Liver (tissue), 8 donors: ENCODE measurements at regions not wholly inside any gene's neighbourhood (a gene's known extent, or its start where the extent isn't known, plus 50 kb on each side); places are given as distances from the start of the nearest gene placed in this dataset.

Source experiments
- DNase-seq: peaks from one replicate; pipeline ENCODE4 v3.0.0-alpha.2; 2017; ENCODE audit warnings: low spot score
- H3K27ac ChIP-seq, 2 donors: one replicate each; pipeline ENCODE4 v1.7.0; 2013; ENCODE audit warnings: inconsistent platforms in 2 of 2, low read length in 2 of 2, control low read depth in 1 of 2, low read depth in 1 of 2, mild to moderate bottlenecking in 1 of 2
- H3K27me3 ChIP-seq, 4 donors: one replicate each; pipeline versions ENCODE4 v1.6.1 to v1.7.0; 2013; ENCODE audit warnings: low read length in 3 of 4, inconsistent platforms in 1 of 4, mild to moderate bottlenecking in 1 of 4, moderate library complexity in 1 of 4; ENCODE audit not compliant: control insufficient read depth in 4 of 4, insufficient read depth in 4 of 4
- H3K36me3 ChIP-seq, 4 donors: one replicate each; pipeline versions ENCODE4 v1.6.1 to v1.7.0; 2013; ENCODE audit warnings: low read length in 3 of 4, mild to moderate bottlenecking in 3 of 4, low read depth in 1 of 4, moderate library complexity in 1 of 4; ENCODE audit not compliant: control insufficient read depth in 4 of 4, insufficient read depth in 3 of 4
- H3K4me1 ChIP-seq, 4 donors: one replicate each; pipeline versions ENCODE4 v1.6.1 to v1.7.0; 2013; ENCODE audit warnings: low read length in 3 of 4, mild to moderate bottlenecking in 3 of 4, moderate library complexity in 1 of 4; ENCODE audit not compliant: control insufficient read depth in 4 of 4, insufficient read depth in 4 of 4
- H3K4me3 ChIP-seq, 3 donors: one replicate each; pipeline versions ENCODE4 v1.6.1 to v1.7.0; 2013; ENCODE audit warnings: low read length in 3 of 3, control low read depth in 1 of 3, low read depth in 1 of 3, mild to moderate bottlenecking in 1 of 3
- H3K9ac ChIP-seq, 2 donors: one replicate each; pipeline ENCODE4 v1.7.0; 2013; ENCODE audit warnings: low read length in 2 of 2, mild to moderate bottlenecking in 2 of 2, moderate library complexity in 2 of 2, control low read depth in 1 of 2, low read depth in 1 of 2
- H3K9me3 ChIP-seq, 4 donors: one replicate each; pipeline versions ENCODE4 v1.6.1 to v1.7.0; 2013; ENCODE audit warnings: low read length in 3 of 4; ENCODE audit not compliant: control insufficient read depth in 4 of 4
- CTCF ChIP-seq: fragments of 150-350 bp; IDR thresholded peaks from 2 replicates; pipeline ENCODE4 v1.5.1; 2017; ENCODE audit warnings: improper control_type of control experiment, low read depth, low read length; ENCODE audit not compliant: missing input control
- EGR1 ChIP-seq, 2 donors: IDR thresholded peaks; 2 replicates each; pipeline ENCODE4 v1.6.1; 2016 to 2018; ENCODE audit warnings: antibody characterized with exemption in 2 of 2, low read depth in 2 of 2
- FOXA1 ChIP-seq: IDR thresholded peaks from 2 replicates; pipeline ENCODE4 v1.6.1; 2016; ENCODE audit warnings: antibody characterized with exemption
- FOXA2 ChIP-seq: IDR thresholded peaks from 2 replicates; pipeline ENCODE4 v1.6.1; 2016; ENCODE audit warnings: antibody characterized with exemption
- GABPA ChIP-seq, 2 donors: IDR thresholded peaks in 1 of 2; conservative IDR thresholded peaks in 1 of 2; 2 replicates each; pipeline ENCODE4 v1.6.1; 2016; ENCODE audit warnings: antibody characterized with exemption in 2 of 2, mild to moderate bottlenecking in 1 of 2, moderate library complexity in 1 of 2
- HNF4A ChIP-seq, 2 donors: conservative IDR thresholded peaks; 2 replicates each; pipeline ENCODE4 v1.6.1; 2016; ENCODE audit warnings: antibody characterized with exemption in 2 of 2, mild to moderate bottlenecking in 2 of 2
- HNF4G ChIP-seq: IDR thresholded peaks from 2 replicates; pipeline ENCODE4 v1.6.1; 2016; ENCODE audit warnings: antibody characterized with exemption
- JUND ChIP-seq, 2 donors: IDR thresholded peaks; 2 replicates each; pipeline ENCODE4 v1.6.1; 2016; ENCODE audit warnings: antibody characterized with exemption in 2 of 2
- NR2F2 ChIP-seq: IDR thresholded peaks from 2 replicates; pipeline ENCODE4 v1.6.1; 2016; ENCODE audit warnings: antibody characterized with exemption
- RAD21 ChIP-seq, 2 donors: IDR thresholded peaks; 2 replicates each; pipeline ENCODE4 v1.6.1; 2016; ENCODE audit warnings: antibody characterized with exemption in 2 of 2, mild to moderate bottlenecking in 2 of 2
- REST ChIP-seq: IDR thresholded peaks from 2 replicates; pipeline ENCODE4 v1.6.1; 2016; ENCODE audit warnings: antibody characterized with exemption, mild to moderate bottlenecking
- RXRA ChIP-seq, 2 donors: IDR thresholded peaks; 2 replicates each; pipeline ENCODE4 v1.6.1; 2017 to 2018; ENCODE audit warnings: antibody characterized with exemption in 2 of 2, mild to moderate bottlenecking in 1 of 2
- SP1 ChIP-seq: IDR thresholded peaks from 2 replicates; pipeline ENCODE4 v1.6.1; 2018; ENCODE audit warnings: antibody characterized with exemption, mild to moderate bottlenecking
- TAF1 ChIP-seq: conservative IDR thresholded peaks from 2 replicates; pipeline ENCODE4 v1.6.1; 2016; ENCODE audit warnings: antibody characterized with exemption, mild to moderate bottlenecking
- YY1 ChIP-seq: IDR thresholded peaks from 2 replicates; pipeline ENCODE4 v1.6.1; 2016; ENCODE audit warnings: antibody characterized with exemption, mild to moderate bottlenecking
- ZBTB33 ChIP-seq: IDR thresholded peaks from 2 replicates; pipeline ENCODE4 v1.6.1; 2016; ENCODE audit warnings: antibody characterized with exemption
- WGBS: extraction: QIAGEN DNeasy Blood & Tissue Kit; methylation state at CpG from one replicate; pipeline ENCODE4 v1.1.7; 2013; 5-methylcytosine and 5-hydroxymethylcytosine counted together
- TF ChIP-seq, protein P1 (sequence below): IDR thresholded peaks from 2 replicates; pipeline ENCODE4 v1.6.1; 2016; ENCODE audit warnings: antibody characterized with exemption
- TF ChIP-seq, protein P2 (sequence below): IDR thresholded peaks from 2 replicates; pipeline ENCODE4 v1.6.1; 2016; ENCODE audit warnings: antibody characterized with exemption
- donor health status: healthy.
- donor health status: healthy.
- donor health status: healthy.
- donor health status: healthy.
- donor health status: healthy.

DNA sequence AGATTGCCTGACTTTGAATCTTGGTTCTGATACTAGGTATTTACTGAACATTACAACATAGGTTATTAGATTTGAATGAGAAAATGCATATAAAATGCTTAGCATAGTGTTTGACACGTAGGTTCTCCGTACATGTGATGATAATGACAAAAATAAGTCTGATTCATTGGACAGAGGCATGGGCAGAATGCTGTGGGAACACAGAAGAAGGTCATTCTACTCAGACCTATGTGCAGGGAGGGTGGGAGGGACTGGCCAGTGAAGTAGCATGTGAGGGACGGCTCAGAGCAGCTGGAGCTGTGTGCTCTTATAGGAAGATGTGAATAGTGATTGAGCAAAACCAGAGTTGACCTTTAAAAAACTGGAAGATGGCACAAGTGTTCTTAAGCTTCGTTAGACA is 256.8 kb upstream of the RAG2 start:
- Histone ChIP-seq H3K9ac (no peak overlapping the region), H3K4me3 (no peak overlapping the region), H3K9me3 (no peaks in the 10 kb centered on the region), H3K4me1 (no peaks in the 10 kb centered on the region), H3K27ac (no peak overlapping the region), H3K27me3 (peaks cover 0 to 2% (median 1%) of the 10 kb centered on the region in 4 donors), H3K36me3 (no peaks in the 10 kb centered on the region)
- 57% methylated on average over 4 of the region's 4 CpGs for WGBS
- DNase-seq, result no peak
- TF ChIP-seq YY1 (no peak), NR2F2 (no peak), REST (no peak), EGR1 (IDR thresholded peaks at IDR 0.05; ENCODE audit: low read depth in 2 of 2) (no peak), HNF4G (no peak), CTCF (no peak), GABPA (IDR thresholded peaks at IDR 0.05 in 1 of 2, conservative IDR thresholded peaks at IDR 0.05 in 1 of 2) (no peak), FOXA1 (no peak), JUND (IDR thresholded peaks at IDR 0.05) (no peak), FOXA2 (no peak), HNF4A (conservative IDR thresholded peaks at IDR 0.05) (no peak), SP1 (no peak), TAF1 (no peak), ZBTB33 (no peak), RXRA (IDR thresholded peaks at IDR 0.05) (no peak), RAD21 (IDR thresholded peaks at IDR 0.05) (no peak)
- TF ChIP-seq, protein P1, sequence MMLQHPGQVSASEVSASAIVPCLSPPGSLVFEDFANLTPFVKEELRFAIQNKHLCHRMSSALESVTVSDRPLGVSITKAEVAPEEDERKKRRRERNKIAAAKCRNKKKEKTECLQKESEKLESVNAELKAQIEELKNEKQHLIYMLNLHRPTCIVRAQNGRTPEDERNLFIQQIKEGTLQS, result no peak
- TF ChIP-seq, protein P2, sequence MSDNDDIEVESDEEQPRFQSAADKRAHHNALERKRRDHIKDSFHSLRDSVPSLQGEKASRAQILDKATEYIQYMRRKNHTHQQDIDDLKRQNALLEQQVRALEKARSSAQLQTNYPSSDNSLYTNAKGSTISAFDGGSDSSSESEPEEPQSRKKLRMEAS, result no peak

GRCh38 chr11:36848660-36849059 is 250.6 kb upstream of the RAG2 start:
- Histone ChIP-seq H3K36me3 (no peaks in the 10 kb centered on the region), H3K9ac (no peak overlapping the region), H3K9me3 (no peaks in the 10 kb centered on the region), H3K27ac (no peak overlapping the region), H3K4me1 (no peaks in the 10 kb centered on the region), H3K27me3 (no peaks in the 10 kb centered on the region), H3K4me3 (no peak overlapping the region)
- DNase-seq, result no peak
- 64% methylated on average over 2 of the region's 2 CpGs for WGBS
- no peak for TF ChIP-seq FOXA1
